ENCODE measurements at regions not wholly inside any gene's neighbourhood (a gene's known extent, or its start where the extent isn't known, plus 50 kb on each side); places are given as distances from the start of the nearest gene placed in this dataset.

GRCh38 chr11:112310848-112311247, 50.2 kb upstream of the PLET1 start:
- Histone ChIP-seq H3K4me3 (ENCODE audit: low read length) (no peak overlapping the region), H3K27me3 (ENCODE audit: control insufficient read depth, insufficient read depth, low read length) (no peaks in the 10 kb centered on the region), H3K4me1 (ENCODE audit: control insufficient read depth, insufficient read depth, low read length) (no peaks in the 10 kb centered on the region), H3K9me3 (ENCODE audit: control insufficient read depth, low read length) (no peaks in the 10 kb centered on the region), H3K36me3 (ENCODE audit: control insufficient read depth, insufficient read depth, low read length) (no peaks in the 10 kb centered on the region), H3K9ac (ENCODE audit: low read length) (no peak overlapping the region)

DNA sequence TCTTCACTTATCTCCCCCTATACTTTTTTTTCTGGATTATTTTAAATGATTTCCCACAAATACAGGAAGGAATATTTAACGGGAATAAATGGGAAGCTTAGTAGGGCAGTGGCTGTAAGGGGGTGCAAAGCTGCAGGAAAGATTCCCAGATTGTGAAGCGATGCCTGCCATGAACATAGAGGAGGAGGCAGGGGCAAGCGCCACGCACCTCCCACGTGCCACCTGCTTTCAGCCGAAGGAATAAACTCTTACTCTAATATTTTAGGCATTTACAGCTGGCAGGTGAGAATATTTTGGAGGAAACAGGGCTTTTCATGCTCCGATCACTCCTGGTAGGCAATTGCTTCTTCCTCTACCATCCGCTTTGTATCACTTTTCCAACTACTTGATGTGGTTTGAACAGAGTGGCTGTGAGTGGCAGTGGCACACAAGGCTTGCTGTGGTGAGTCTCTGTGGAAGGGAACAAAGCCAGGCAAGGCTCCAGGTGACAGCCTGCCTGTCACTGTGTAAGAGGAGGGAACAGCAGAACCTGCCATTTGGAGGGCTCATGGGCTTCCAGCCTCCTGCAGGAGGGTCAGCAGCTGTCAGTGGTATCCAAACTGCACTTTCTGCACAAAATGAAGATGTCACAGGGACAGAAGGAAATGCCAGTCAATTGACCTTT, 54.5 kb upstream of the PLET1 start:
- no peak overlapping the region for H3K9ac ChIP-seq (ENCODE audit: low read length)
- no peaks in the 10 kb centered on the region for H3K36me3 ChIP-seq (ENCODE audit: control insufficient read depth, insufficient read depth, low read length)
- no peak overlapping the region for H3K4me3 ChIP-seq (ENCODE audit: low read length)

DNA sequence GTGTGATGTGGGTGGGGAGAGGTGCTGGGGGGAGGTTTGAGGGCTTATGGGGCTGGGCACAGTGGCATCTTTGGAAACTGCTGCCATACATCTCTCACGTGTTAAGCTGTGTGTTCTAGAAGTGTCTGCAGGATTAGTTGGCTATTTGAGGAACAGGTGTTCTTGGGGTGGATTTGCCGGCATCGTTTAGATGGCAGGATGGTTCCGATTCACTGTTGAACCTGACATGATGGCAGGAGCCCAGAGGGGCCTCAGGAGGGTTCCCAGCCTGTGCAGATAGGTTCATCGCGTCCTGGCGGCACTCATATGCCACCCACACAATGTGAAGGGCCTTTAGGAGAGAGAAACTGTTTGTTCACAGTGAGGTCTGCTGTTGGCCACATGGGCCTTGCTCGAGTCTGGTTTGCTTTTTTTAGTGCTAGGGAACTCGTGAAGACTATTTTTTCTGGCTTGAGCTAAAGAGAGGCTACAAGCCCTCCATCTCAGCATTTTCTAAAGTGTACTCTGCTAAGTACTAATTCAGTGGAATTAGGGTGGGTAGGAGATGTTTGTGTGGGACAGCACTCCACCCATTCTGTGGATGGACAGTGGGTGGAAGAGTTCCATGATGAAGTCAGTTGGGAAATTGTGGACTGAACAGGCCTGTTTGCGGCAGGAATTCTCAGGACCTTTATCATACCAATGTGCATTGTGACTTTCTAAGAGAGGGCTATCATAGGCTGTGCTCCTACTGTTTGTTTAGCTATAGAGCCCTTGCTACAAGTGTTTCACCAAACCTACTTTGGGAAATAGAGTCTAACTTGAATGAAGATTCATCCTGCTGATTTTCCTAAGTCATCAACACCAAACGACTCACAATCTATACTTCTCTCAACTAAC, 55.4 kb upstream of the PLET1 start:
- H3K4me1 ChIP-seq (ENCODE audit: control insufficient read depth, insufficient read depth, low read length) = peaks cover 5% of the 10 kb centered on the region
- H3K36me3 ChIP-seq (ENCODE audit: control insufficient read depth, insufficient read depth, low read length) = no peaks in the 10 kb centered on the region
- H3K9ac ChIP-seq (ENCODE audit: low read length) = no peak overlapping the region
- H3K9me3 ChIP-seq (ENCODE audit: control insufficient read depth, low read length) = no peaks in the 10 kb centered on the region
- no peaks in the 10 kb centered on the region for H3K27me3 ChIP-seq (ENCODE audit: control insufficient read depth, insufficient read depth, low read length)
- H3K4me3 ChIP-seq (ENCODE audit: low read length) = no peak overlapping the region

More for the DNA sequence above, 54.5 kb upstream of the PLET1 start:
- no peaks in the 10 kb centered on the region for H3K9me3 ChIP-seq (ENCODE audit: control insufficient read depth, low read length)
- H3K4me1 ChIP-seq (ENCODE audit: control insufficient read depth, insufficient read depth, low read length) = no peaks in the 10 kb centered on the region
- H3K27me3 ChIP-seq (ENCODE audit: control insufficient read depth, insufficient read depth, low read length) = no peaks in the 10 kb centered on the region

DNA sequence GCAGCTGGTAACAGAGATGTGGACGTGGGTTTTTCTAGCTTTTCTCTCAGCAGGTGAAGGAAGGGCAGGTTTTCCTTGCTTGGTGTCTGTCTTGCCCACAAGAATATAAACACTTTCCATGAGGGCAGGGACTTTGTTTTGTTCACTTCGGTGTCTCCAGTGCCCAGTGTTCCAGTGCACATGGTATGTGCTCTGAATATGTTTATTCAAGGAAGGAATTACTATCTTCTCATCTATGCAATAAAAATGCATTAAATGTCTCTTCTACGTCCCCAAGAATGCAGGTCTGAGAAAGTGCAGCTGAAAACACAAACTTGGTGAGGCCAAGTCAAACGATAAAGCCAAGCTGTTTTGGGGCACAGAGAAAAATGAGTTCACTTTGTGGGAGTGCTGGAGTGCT, 56.3 kb upstream of the PLET1 start:
- H3K4me1 ChIP-seq (ENCODE audit: control insufficient read depth, insufficient read depth, low read length) = peaks cover 12% of the 10 kb centered on the region
- no peaks in the 10 kb centered on the region for H3K27me3 ChIP-seq (ENCODE audit: control insufficient read depth, insufficient read depth, low read length)
- H3K9me3 ChIP-seq (ENCODE audit: control insufficient read depth, low read length) = no peaks in the 10 kb centered on the region
- H3K36me3 ChIP-seq (ENCODE audit: control insufficient read depth, insufficient read depth, low read length) = no peaks in the 10 kb centered on the region
- no peak overlapping the region for H3K4me3 ChIP-seq (ENCODE audit: low read length)
- no peak overlapping the region for H3K9ac ChIP-seq (ENCODE audit: low read length)

GRCh38 chr11:112318184-112318591, 57.5 kb upstream of the PLET1 start:
- H3K4me3 ChIP-seq (ENCODE audit: low read length) = no peak overlapping the region
- no peaks in the 10 kb centered on the region for H3K36me3 ChIP-seq (ENCODE audit: control insufficient read depth, insufficient read depth, low read length)
- H3K9me3 ChIP-seq (ENCODE audit: control insufficient read depth, low read length) = no peaks in the 10 kb centered on the region
- H3K9ac ChIP-seq (ENCODE audit: low read length) = no peak overlapping the region
- no peaks in the 10 kb centered on the region for H3K27me3 ChIP-seq (ENCODE audit: control insufficient read depth, insufficient read depth, low read length)
- H3K4me1 ChIP-seq (ENCODE audit: control insufficient read depth, insufficient read depth, low read length) = peaks cover 14% of the 10 kb centered on the region

DNA sequence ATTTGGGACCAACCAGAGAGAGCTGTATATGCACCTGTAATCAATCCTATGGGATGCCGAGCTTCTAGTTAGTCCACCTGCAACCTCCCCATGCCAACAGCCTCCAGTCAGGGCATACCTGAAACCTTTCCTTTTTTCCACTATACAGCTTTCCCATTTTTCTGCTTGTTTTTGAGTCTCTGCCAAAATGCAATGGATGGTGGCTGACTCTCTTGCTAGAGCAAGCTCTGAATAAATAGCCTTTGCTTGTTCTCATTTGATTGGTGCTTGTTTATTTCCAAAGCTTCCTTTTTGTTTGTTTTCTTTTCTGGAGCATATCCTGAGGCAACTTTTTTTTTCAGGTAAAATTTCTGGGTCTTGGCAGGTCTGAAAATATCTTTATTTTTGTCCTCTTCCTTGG, 58.0 kb upstream of the PLET1 start:
- Histone ChIP-seq H3K9me3 (ENCODE audit: control insufficient read depth, low read length) (no peaks in the 10 kb centered on the region), H3K4me3 (ENCODE audit: low read length) (no peak overlapping the region), H3K36me3 (ENCODE audit: control insufficient read depth, insufficient read depth, low read length) (no peaks in the 10 kb centered on the region), H3K9ac (ENCODE audit: low read length) (no peak overlapping the region), H3K27me3 (ENCODE audit: control insufficient read depth, insufficient read depth, low read length) (no peaks in the 10 kb centered on the region), H3K4me1 (ENCODE audit: control insufficient read depth, insufficient read depth, low read length) (peaks cover 14% of the 10 kb centered on the region)

- no peaks in the 10 kb centered on the region for H3K36me3 ChIP-seq (ENCODE audit: control insufficient read depth, insufficient read depth, low read length)
- no peaks in the 10 kb centered on the region for H3K9me3 ChIP-seq (ENCODE audit: control insufficient read depth, low read length)
- no peak overlapping the region for H3K9ac ChIP-seq (ENCODE audit: low read length)
- H3K27me3 ChIP-seq (ENCODE audit: control insufficient read depth, insufficient read depth, low read length) = no peaks in the 10 kb centered on the region
- peaks cover 14% of the 10 kb centered on the region for H3K4me1 ChIP-seq (ENCODE audit: control insufficient read depth, insufficient read depth, low read length)
- H3K4me3 ChIP-seq (ENCODE audit: low read length) = no peak overlapping the region
Measured at GRCh38 chr11:112320668-112321067, 60.0 kb upstream of the PLET1 start.

DNA sequence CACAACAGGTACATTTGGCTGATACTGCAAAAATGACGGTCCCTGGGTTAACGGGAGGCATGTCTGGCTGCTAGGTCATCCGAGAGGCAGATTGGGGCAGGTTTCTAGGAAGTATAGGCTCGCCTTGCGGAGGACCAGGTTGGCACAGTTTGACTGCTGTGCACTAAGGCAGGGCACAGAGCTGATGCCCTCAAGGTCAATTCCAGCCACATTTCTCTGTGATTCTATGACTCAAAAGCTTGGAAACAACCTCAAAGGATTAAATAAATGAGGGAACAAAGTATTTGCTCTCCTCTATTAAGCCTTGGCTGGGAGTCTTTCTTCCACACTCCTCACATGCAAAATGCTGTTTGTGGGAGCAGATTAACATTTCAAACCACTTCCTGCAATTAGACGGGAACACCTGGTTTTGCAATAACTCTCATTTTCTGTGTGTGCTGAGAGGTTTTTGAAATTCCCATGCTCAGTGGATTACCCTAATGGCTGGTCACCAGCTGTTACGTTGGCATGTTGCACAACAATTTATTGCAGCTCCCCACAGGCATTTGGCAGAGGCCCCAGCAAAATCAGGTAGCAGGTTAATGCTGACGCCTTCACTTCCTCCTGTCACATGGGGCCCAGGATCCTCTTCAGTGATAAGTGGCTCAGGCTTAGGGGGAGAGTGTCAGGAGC, 61.0 kb upstream of the PLET1 start:
- Histone ChIP-seq H3K9ac (ENCODE audit: low read length) (no peak overlapping the region), H3K4me3 (ENCODE audit: low read length) (no peak overlapping the region), H3K9me3 (ENCODE audit: control insufficient read depth, low read length) (no peaks in the 10 kb centered on the region), H3K4me1 (ENCODE audit: control insufficient read depth, insufficient read depth, low read length) (peaks cover 14% of the 10 kb centered on the region), H3K27me3 (ENCODE audit: control insufficient read depth, insufficient read depth, low read length) (no peaks in the 10 kb centered on the region), H3K36me3 (ENCODE audit: control insufficient read depth, insufficient read depth, low read length) (no peaks in the 10 kb centered on the region)

DNA sequence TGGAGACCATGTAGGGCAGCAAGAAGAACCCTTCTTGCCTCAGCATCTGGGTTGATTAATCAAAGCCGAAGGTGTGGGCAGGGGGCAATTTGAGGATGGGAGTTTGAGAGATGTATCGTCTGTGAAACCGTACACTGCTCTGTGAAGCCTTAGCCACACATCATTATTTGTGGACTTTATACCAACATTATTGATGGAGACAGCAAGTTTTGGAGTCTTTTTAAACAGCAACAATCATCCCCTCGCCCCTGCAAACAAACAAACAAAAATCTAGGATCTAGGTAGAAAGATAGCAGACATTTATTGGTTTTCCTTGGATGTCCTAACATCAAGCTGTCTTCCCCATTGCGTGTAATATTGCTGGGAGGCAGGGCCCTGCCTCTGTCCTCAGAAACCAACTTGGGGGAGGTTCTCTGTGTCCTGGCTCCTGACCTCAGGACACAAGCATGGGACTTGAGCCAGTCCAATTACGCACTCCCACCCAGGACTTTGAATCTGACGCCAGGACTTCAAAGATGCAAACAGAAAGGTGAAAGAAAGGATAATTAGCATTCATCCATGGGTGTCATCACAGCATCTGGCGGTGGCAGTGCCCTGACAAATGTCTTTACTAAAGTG, 61.6 kb upstream of the PLET1 start:
- Histone ChIP-seq H3K27me3 (ENCODE audit: control insufficient read depth, insufficient read depth, low read length) (no peaks in the 10 kb centered on the region), H3K9me3 (ENCODE audit: control insufficient read depth, low read length) (no peaks in the 10 kb centered on the region), H3K4me3 (ENCODE audit: low read length) (no peak overlapping the region), H3K9ac (ENCODE audit: low read length) (no peak overlapping the region), H3K36me3 (ENCODE audit: control insufficient read depth, insufficient read depth, low read length) (no peaks in the 10 kb centered on the region), H3K4me1 (ENCODE audit: control insufficient read depth, insufficient read depth, low read length) (peaks cover 14% of the 10 kb centered on the region)

DNA sequence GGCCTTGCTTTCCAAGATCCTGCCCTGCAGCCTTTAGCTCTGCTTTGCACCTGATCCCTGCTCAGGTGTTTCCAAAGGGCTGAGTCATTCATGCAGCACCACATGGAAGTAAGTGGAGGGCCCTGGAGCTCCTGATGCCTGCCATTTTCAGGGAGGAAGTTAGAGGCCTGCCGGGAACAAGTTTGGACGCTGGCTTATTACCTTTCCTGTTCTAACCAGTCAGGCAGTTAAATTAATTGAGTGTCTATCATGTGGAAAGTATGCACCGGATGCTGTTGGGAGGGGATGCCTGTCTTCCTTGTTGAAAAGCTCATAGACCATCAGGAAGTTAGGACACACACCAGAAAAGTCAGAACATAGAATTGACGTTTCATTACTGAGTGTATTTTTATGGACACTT, 73.7 kb upstream of the PLET1 start:
- Histone ChIP-seq H3K4me1 (ENCODE audit: control insufficient read depth, insufficient read depth, low read length) (no peaks in the 10 kb centered on the region), H3K36me3 (ENCODE audit: control insufficient read depth, insufficient read depth, low read length) (no peaks in the 10 kb centered on the region), H3K9me3 (ENCODE audit: control insufficient read depth, low read length) (no peaks in the 10 kb centered on the region), H3K4me3 (ENCODE audit: low read length) (no peak overlapping the region), H3K9ac (ENCODE audit: low read length) (no peak overlapping the region), H3K27me3 (ENCODE audit: control insufficient read depth, insufficient read depth, low read length) (no peaks in the 10 kb centered on the region)

DNA sequence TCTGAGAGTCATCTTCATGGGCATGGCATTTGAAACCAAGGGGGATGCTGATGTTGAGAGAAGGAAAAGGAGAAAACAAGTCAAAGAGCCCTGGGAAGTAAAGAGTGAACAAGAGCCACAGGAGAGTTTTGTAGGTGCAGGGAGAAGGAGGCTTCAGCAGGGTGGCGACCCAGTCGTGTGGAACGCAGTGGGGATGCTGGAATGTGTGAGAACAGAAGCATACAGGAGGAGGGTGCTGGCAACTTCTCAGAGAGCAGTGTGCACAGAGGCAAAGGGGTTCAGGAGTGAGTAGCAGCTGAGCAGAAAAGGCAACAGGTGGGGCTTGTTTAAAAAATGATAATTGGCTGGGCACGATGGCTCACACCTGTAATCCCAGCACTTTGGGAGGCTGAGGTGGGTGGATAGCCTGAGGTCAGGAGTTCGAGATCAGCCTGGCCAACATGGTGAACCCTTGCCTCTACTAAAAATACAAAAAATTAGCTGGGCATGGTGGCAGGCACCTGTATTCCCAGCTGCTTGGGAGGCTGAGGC, 75.8 kb upstream of the PLET1 start:
- H3K4me3 ChIP-seq (ENCODE audit: low read length) = no peak overlapping the region

More for the DNA sequence above, 75.8 kb upstream of the PLET1 start:
- Histone ChIP-seq H3K9ac (ENCODE audit: low read length) (no peak overlapping the region), H3K4me1 (ENCODE audit: control insufficient read depth, insufficient read depth, low read length) (no peaks in the 10 kb centered on the region), H3K9me3 (ENCODE audit: control insufficient read depth, low read length) (no peaks in the 10 kb centered on the region), H3K27me3 (ENCODE audit: control insufficient read depth, insufficient read depth, low read length) (no peaks in the 10 kb centered on the region), H3K36me3 (ENCODE audit: control insufficient read depth, insufficient read depth, low read length) (no peaks in the 10 kb centered on the region)

Measured in mucosa of stomach (tissue), 1 donor.